ENCODE measurements at regions not wholly inside any gene's neighbourhood (a gene's known extent, or its start where the extent isn't known, plus 50 kb on each side); places are given as distances from the start of the nearest gene placed in this dataset.
A peak's percentile ranks its signal among the peaks of the same experiment; 100 is the strongest.

DNA sequence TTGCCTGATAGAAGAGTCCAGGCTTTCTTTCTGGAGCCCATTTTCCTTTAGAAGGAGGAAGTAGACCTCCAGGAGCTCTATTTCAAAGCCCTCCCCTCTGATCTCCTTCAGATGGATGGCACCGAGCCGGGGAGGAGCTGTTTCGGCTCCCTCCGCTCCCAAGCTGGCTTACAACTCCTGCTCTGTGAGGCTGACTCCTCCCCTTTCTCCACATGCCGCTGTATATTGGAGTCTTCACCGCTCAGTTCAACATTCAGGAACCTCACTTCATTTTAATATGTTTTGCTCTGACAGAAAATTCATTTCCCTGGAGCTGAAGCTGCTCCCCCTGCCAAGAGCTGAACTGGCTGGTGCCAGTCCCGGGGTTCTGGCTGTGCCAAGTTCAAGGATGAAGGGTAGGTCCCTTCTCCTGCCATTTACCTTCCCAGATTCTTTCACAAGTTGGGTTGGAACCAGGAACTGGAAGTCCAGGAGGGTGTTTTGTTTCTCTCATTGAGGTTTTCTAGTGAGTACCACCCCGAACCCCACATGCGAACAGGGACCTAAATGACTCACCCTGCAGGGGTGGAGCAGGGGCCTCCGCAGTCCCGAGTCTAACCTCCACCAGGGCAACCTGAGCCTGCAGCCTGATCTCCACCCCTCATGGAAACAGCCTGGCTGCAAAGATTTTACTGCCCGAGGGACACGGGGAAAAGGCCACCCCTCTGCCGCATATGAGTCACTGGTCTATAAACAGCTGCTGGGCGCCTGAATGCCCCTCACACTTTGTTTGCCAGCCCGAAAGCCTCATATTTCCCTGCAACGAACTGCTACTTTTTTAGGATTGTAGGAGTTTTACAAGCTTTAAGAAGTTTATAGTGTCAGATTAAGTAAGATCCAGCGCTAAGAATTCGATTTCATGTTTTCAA, 68.6 kb upstream of the FOXA2 start:
- DNase-seq = peak; percentile 26

DNA sequence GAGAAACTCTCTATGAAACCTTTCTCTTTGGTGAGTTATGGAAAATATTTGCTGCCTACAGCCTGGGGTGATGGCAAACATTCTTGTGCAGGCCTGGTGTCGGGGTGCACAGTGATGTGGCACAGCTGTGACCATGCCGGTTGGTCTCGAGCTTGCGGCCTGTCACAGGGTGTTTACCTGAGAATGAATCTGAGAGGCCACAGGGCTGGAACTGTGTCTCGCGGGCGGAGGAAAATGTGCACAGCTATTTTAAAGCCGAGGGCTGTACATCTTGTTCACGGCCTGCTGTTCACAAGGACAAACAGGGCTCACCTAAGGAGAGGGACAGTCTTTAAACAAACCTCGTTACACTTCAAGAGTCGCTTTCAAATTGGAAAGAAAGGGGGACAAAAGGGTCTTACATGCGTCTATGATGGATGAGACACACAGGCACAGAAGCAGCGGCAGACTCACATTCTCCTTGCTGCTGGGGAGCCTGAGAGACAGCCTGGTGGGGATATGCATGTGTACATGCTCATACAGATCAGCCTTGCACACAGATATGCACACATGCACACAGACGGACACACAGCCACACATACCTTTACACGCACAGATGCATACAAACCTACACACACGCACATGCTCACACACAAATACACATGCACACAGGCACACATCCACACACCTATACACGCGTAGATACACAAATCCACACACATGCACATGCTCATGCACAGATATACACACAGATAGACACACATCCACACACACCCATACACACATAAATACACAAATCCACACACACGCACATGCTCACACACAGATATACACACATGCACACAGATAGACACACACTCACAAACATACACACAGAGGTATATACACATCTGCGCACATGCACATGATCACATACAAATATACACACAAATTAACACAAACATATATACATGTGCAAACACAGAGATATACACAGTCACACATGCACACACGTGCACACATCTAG, 69.6 kb upstream of the FOXA2 start:
- peak; percentile 3 for DNase-seq

DNA sequence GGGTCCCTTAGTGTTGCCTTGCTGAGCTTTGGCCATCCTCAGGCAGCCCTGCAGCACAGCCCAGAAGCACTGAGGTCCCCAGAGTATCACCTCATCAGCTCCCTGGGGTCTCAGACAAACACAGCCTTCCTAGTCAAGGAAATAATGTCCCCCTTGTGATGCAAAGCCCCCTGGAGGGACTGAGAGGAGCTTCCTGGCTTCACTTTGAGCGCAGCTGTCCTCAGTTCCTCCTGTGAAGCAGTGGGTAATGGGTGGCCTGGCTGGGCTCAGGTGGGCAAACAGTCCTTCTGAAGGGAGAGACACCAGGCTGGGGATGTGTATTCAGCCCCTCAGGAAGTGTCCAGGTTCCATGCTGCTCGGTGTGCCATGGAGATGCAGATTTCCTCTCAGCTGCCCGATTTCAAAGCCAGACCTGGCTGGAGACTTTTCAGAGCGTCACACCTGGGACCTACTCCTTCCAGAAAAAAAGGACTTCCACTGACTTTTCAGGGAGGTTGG, 79.2 kb upstream of the FOXA2 start:
- DNase-seq = no peak

DNA sequence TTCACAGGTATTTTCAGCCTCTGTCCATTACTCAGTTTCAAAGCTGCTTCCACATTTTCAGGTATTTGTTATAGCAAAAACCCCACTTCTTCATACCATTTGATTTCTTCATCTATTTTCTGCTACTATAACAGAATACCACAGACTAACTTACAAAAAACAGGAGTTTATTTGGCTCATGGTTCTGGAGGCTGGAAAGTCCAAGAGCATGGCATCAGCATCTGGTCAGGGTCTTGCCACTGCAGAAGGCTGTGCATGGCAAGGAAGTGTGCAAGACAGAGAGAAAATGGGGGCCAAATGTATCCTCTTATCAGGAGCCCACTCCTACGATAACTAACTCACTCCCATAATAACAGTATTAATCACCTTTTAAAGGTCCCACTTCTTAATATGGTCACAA, 82.8 kb upstream of the FOXA2 start:
- DNase-seq = no peak

DNA sequence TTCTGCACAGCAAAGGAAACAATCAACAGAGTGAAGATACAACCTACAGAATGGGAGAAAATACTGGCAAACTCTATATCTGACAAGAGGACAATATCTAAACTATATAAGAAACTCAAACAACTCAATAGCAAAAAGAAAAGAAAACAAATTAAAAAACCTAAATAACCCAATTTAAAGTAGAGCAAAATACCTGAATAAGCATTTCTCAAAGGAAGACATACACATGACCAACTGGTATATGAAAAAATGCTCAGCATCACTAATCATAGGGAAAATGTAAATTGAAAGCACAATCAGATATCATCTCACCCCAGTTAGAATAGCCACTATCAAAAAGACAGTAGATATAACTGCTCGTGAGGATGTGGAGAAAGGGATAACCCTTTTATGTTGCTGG, 87.8 kb upstream of the FOXA2 start:
- no peak for DNase-seq

DNA sequence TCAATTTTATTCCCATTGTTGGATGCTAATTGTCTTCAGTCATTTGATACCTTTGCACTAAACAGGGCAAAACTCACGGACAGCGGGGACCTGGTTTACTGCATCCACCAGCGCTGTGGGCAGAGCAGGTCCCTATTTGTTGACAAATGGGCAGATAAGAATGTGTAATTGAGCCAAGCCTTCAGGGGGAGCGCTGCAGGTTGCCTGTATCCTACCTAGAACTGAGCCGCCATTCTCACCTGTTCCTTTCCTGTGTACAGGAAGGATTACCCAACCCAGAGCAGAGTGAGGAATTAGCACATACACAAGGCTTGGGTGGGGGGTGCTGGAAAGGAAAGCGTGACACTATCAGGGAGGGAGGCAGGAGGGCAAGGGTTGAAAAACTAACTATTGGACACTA, 89.1 kb upstream of the FOXA2 start:
- no peak for DNase-seq

DNA sequence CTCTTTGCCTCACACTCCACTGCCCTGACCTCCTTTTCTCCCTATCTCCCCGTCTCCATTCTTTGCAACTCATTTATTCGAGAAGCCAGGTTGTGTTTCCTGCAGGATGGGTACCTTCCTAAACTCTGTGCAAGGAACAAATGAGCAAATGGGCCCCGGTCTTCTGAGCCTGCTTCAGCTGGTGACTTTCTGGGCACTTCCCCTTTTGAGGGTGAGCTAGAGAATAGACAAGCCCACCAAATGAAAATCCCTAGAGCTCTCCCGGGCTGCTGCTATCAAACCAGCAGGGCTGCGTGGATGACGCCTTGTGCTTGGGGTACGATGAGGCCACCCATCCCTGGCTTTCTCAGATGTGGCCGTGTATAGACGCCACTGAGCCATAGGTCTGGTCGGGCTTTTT, 91.0 kb upstream of the FOXA2 start:
- DNase-seq = no peak

DNA sequence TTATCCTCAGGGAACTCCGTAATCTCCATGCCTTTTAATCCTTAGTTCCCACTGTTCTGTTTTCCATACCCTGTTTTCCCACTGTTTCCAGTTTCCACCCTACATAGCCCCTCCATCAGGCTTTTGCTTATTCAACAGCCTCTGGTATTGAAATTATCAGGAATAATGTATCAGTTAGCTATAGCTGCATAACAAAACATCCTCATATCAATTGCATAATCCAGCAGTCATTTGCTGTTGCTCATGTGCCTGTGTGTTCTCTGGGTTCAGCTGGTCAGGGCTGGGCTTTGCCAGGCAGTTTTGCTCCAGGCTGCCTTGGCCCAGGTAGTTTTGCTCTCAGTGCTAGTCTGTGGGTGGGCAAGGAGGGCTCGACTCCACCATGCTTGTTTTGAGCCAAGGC, 94.3 kb upstream of the FOXA2 start:
- no peak for DNase-seq

DNA sequence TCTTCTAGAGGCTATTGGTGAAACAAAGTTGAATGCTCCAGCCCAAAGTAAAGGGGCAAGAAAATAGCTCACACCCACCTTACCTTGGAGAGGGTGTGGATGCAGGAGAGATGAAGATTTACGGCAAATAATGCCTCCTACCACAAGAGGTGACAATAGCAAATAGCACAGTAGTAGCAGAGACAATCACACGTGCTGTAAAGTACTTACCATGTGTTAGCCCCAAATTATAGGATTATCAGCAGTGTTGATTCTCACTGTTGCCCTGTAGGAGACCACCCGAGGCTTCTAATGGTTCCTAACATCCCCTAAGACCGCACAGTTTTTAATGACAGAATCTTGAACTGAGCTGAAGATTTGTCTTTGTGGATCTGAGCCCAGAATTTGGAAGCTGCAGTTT, 94.8 kb upstream of the FOXA2 start:
- DNase-seq = no peak

DNA sequence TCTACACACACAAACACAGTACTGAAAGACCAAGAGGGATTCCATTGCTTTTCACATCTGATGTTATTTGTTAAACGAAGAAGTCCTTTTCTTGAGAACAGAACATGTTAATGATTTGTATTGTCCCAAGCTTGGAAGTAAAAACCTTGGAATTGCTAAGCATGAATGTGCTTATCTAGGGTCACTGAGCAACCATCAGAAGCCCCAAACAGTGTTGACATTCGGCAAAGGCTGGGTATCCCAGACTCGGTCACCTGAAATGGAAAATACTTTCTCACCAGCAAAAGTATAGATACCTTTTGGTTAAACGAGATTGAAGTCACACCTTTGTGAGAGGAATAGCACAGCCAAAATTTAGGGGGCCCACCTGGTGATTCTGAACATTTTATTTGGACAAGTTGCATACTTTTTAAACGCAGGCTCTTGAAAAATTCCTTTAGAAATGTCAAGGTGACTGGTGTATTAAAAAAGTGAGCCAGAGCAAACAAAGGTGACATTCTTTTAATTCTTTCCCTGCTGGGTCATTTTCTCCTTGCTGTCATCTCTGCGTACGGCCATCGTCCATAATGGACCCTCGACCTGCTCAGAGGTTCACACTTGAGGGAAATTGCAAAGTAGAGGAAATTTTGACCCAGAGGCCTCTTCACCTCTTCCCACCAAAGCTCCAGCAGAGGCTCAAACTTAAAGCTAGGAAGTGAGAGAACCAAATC, 95.8 kb upstream of the FOXA2 start:
- DNase-seq = no peak

DNA sequence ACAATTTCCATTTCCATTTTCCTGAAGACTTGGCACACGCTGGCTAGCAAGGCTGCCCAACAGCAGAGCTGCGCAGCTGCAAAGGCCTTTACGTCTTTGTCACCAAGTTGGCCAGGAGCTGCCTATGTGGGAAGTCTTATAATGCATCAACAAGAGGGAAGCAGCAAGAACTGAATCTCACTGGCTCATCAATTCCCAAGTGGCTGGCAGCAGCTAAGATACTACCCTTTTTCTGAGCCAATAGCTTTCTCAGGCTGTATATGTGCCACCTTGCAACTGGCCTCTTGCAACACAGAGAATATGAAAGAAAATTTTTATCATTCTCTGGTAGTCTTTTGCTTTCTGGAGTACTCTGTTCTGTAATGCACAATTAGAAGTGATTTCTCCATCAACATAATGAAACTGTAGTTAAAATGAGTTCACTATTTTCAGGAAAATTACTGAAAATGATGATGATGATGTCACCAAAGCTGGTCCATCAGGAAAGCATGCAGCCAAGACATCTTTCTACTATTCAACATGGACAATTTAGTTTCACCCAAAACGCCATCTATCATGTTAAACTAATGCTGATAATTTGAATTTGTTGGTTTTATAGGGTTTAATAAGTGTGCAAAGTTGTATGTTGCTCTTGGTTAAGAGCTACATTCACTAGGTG, 97.3 kb upstream of the FOXA2 start:
- no peak for DNase-seq

DNA sequence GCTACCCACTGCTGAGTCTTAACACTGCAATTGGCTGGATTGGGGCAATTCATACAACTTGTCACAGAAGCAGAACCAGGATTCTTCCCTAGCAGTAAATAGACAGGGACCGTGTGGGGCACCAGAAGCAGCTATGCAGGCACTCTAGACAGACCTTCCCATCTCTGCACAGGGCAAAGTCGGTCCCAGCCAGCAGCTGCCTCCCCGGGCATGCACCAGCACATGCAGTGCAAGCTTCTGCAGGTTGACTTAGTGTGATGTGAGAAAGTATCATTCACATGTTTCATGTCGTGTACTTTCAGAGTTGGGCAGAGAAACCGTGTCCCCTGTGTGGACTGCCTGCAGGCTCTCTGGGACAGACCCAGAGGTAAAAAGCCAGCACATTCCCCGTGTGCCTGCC, 98.0 kb upstream of the FOXA2 start:
- DNase-seq = no peak

DNA sequence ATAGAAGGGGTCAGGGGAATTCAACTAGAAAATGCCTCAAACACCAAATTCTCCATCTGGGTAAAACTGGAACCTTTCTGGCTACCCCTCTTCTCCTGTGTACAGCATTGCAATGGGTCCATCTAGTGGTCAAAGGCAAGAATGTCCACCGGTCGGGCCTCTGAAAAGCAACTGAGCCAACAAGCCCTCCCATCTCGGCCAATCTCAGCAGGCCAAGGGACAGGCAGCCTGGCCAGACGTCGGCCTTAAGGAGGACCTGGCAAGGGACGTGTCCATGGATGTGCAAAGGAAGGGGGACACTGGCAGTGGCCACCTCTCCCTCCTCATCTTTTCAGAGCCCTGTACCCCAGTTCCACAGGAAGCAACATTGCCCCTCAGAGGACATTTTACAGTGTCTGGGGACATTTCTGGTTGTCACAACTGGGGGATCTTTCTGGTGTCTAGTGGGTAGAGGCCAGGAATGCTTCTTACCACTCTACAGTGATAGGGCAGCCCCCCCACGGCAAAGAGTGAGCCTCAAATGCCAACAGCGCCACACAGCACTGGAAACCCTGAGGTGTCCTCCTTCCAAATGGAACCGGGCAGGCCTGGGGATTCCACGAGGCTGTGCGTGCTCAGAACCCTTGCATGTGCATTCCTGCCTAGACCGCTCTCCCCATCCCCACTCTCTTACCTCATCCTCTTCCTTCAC, 99.8 kb upstream of the FOXA2 start:
- peak; percentile 92 for DNase-seq

DNA sequence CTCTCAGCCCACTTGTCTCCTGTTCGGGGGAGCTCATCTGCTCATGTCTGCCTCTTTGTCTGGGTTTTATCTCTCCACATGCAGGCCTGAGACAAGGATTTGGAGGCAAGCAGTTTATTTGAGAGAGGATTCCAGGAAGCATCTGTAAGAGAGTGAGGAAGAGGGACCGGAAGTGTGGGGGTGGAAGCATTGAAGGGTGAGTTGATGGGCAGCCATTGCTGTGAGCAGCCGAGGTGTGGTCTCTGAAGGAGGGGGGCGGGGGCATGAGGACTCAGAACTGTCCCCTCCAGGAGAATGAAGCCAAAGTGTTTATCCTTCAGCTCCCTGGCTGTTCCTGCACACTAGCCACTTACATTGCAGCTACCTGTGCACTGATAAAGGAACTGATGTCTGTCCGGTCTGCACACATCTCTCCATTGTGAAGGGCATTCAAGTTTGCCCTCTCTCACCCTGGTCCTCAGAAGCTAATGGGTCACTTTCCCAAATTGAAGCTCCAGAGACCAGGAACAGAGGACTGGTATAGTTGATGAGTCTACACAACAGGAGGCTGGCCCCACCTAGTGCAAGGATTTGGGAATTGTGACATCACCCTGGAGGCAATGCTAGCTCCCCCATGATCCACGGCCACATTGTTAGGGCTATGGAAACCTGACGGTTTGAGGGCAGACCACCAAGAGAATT, 100.5 kb upstream of the FOXA2 start:
- DNase-seq = no peak

DNA sequence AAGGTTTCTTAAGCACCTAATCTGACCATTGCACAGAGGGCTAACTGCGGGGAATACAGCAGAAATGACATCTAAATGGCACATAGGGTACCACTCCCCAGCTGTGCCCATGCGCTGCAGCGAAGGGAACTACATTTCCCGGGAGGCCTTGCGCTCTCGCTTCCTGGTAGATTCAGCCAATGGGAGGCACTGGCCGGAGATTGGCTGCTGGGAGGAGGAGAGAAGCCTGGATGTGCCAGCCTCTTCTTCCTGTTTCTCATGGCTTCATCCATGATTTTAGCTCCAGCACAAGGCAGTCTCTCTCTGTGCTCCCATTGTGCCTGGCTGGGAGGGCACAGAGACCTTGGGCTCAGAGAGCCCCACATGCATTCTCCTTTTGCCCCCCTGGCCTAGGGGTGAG, 101.7 kb upstream of the FOXA2 start:
- peak; percentile 90 for DNase-seq

DNA sequence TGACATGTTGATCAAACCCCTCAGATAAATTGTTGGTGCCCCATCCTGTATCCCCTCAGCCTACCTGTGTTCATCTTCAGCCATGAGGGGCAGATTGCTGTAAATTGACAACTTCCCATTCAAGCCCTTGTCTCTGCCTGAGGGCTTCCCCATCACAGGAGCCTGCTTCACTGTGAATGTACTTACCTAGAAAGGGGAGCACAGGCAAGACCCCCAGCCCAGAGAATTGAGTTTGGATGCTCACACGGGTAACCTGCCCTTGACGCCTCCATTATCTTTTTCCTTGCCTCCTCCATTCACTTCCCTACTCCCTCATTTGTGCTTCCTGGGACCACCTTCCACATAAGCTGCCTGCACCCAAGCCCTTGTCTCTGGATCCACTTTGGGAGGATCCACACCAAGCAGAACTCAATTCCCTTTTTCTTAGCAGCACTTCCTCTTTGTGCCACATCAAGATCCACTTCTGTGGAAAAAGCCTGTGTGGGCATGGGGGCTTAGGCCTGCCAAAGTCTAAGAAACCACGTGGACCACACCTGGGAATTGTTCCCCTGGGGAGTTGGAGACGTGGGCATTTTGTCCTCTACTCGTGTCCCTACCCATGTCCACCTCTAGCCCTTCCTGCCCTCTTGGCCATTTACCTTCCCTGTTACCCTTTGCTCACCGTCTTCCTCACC, 103.4 kb upstream of the FOXA2 start:
- no peak for DNase-seq

DNA sequence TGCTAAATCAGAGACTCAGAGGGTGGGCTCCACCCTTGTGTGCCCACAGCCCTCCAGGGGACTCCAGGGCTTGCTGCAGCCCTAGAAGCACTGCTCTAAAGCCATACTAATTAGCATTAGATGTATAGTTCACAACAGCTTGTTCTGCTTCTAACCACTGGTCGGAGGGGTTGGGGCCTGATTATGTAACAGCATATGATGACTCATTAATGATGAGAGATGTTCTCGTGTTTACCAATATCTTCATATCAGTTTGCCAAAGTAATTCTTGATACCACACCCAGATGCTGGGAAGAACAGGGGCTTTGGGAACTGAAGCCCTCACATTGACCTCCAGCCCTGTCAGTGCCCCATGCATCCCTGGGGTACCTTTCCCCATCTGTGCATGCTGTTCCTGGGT, 104.1 kb upstream of the FOXA2 start:
- DNase-seq = no peak

DNA sequence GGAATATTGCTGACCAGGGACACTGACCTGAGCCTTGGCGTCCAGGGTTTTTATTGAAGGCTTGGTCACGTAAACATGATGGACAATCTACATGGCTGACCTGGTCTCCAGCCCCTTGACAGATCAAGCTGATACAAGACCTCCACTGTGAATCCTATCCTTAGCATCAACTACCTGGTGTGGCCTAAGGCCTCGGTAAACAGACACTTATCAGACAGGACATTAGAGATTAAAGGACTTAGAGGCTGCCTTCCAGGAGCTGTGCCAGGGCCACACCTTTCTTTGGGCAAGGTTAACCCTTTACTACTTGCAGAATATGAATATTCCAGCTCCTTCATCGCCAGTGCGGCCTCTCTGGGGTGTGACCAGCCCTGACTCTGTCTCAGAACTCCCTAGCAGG, 104.9 kb upstream of the FOXA2 start:
- DNase-seq = no peak

DNA sequence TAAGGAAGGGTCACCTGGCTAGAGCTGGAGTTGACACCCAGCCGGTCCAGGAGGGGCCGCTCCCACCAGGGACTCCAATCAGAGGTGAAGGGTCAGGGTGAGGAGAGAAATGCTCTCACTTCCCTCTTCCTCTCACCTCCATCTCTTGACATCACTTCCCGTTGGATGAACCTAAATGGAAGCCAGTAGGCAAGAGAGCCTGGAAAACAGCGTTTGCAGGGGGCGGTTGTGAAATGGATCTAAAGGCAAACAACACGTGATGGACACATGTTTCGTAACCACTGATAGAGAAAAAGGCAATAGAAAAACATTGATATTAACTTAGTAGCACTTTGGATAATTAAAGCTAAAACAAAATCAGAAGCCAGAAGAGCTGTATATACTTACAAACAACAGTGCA, 105.6 kb upstream of the FOXA2 start:
- DNase-seq = no peak

DNA sequence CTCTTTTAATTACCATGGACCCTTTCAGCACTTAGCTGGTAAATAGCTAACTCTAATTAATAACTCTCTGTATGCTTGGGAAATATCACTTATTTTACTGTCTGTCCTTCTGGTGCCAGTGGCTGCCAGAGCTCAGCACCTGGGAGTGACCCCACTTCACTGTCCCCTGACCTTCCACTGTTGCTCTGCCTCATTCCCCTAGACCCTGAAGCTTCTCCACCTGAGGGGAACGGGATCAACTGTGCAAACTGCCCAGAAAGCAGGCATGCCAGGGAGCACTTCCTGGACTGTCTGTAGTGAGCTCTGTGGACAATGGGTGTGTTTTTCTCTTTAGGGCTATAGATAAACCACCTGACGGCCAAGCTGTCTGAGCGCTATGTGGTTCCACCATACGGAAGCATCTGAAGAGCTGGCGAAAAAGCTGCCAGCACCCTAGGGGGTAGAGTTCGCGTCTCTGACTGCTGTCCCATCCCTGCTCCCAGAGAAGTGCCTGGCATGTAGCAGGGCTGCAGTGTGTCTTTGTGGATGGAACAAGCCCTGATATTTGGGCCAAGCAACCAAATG, 106.3 kb upstream of the FOXA2 start:
- DNase-seq = no peak

Measured in eye (tissue), 1 donor.